H1 (cell line): ENCODE measurements at regions not wholly inside any gene's neighbourhood (a gene's known extent, or its start where the extent isn't known, plus 50 kb on each side); places are given as distances from the start of the nearest gene placed in this dataset.

Experiments used
- CTCF ChIA-PET: fragments of 300-600 bp; sonication (Branson Sonifier 250); formaldehyde crosslinking; loops from one replicate; lab custom pipeline; 2021; ENCODE audit not compliant: partially characterized antibody; lab: Charles Lee
- POLR2A ChIA-PET: fragments of 300-600 bp; sonication (Branson Sonifier 250); formaldehyde crosslinking; loops from one replicate; lab custom pipeline; 2021; ENCODE audit warnings: inconsistent platforms; ENCODE audit not compliant: partially characterized antibody; lab: Charles Lee
- DNase-seq, 2 experiments: peaks; one replicate each; pipeline versions ENCODE4 v3.0.0 to v3.0.0-alpha.2; 2010 to 2022; ENCODE audit warnings: low spot score in 2 of 2, low read depth in 1 of 2, mixed read lengths in 1 of 2
- FAIRE-seq: peaks from 2 replicates; lab custom pipeline; 2011; peaks lifted over from hg19 to GRCh38; lab: Jason Lieb, UNC
- H2AFZ ChIP-seq: 2 replicates; pipeline ENCODE4 v1.8.1; 2012; ENCODE audit warnings: low read length, inconsistent platforms
- H2AK5ac ChIP-seq: 2 replicates; pipeline ENCODE4 v1.6.1; 2013; ENCODE audit warnings: low read depth, low read length
- H2BK120ac ChIP-seq: replicated peaks from 2 replicates; pipeline ENCODE3; 2013; ENCODE audit warnings: low read depth, low read length, inconsistent platforms
- H2BK12ac ChIP-seq: 2 replicates; pipeline ENCODE4 v1.6.1; 2013; ENCODE audit warnings: low read depth, low read length
- H2BK15ac ChIP-seq: 2 replicates; pipeline ENCODE4 v1.6.1; 2013; ENCODE audit warnings: low read length
- H2BK20ac ChIP-seq: 2 replicates; pipeline ENCODE4 v1.6.1; 2013; ENCODE audit warnings: low read length
- H2BK5ac ChIP-seq: 2 replicates; pipeline ENCODE4 v1.6.1; 2013; ENCODE audit warnings: low read depth, low read length
- H3K14ac ChIP-seq: 2 replicates; pipeline ENCODE4 v1.6.1; 2013; ENCODE audit warnings: inconsistent platforms; ENCODE audit not compliant: insufficient read length
- H3K18ac ChIP-seq: 2 replicates; pipeline ENCODE4 v1.6.1; 2013; ENCODE audit warnings: low read length; ENCODE audit errors: extremely low read depth
- H3K23ac ChIP-seq: 2 replicates; pipeline ENCODE4 v1.6.1; 2013; ENCODE audit warnings: inconsistent platforms; ENCODE audit not compliant: insufficient read length
- H3K23me2 ChIP-seq: 2 replicates; pipeline ENCODE4 v1.6.1; 2013; ENCODE audit warnings: low read depth, low read length
- H3K27ac ChIP-seq: 2 replicates; pipeline ENCODE4 v1.6.1; 2011; ENCODE audit warnings: low read depth, low read length, inconsistent platforms
- H3K27me3 ChIP-seq, 4 experiments: replicated peaks in 1 of 4; 1 replicate in 1 of 4; 2 replicates in 3 of 4; pipeline versions ENCODE4 v1.6.1 to v1.8.1; 2011 to 2013; ENCODE audit warnings: low read length in 3 of 4, mild to moderate bottlenecking in 3 of 4, inconsistent platforms in 2 of 4, mixed read lengths in 2 of 4, moderate library complexity in 1 of 4; ENCODE audit not compliant: control insufficient read depth in 3 of 4, insufficient read depth in 3 of 4; ENCODE audit errors: extremely low read depth in 1 of 4
- H3K36me3 ChIP-seq, 4 experiments: 2 replicates each; pipeline versions ENCODE4 v1.6.1 to v1.8.1; 2011 to 2013; ENCODE audit warnings: mild to moderate bottlenecking in 4 of 4, low read length in 3 of 4, moderate library complexity in 2 of 4, control low read depth in 1 of 4, inconsistent platforms in 1 of 4; ENCODE audit not compliant: insufficient read depth in 4 of 4, control insufficient read depth in 2 of 4
- H3K4ac ChIP-seq: replicated peaks from 2 replicates; pipeline ENCODE3; 2013; ENCODE audit warnings: low read length, low read depth, mixed read lengths, inconsistent platforms; ENCODE audit not compliant: insufficient read length
- H3K4me1 ChIP-seq, 4 experiments: replicated peaks in 1 of 4; 1 replicate in 1 of 4; 2 replicates in 3 of 4; pipeline versions ENCODE4 v1.6.1 to v1.8.1; 2011 to 2013; ENCODE audit warnings: low read length in 3 of 4, inconsistent platforms in 2 of 4, mixed read lengths in 1 of 4; ENCODE audit not compliant: insufficient read depth in 4 of 4, control insufficient read depth in 3 of 4
- H3K4me2 ChIP-seq, 2 experiments: 2 replicates each; pipeline versions ENCODE4 v1.6.1 to v1.8.1; 2011 to 2013; ENCODE audit warnings: low read depth in 2 of 2, low read length in 2 of 2, control low read depth in 1 of 2, inconsistent platforms in 1 of 2, mild to moderate bottlenecking in 1 of 2; ENCODE audit not compliant: insufficient read depth in 1 of 2
- H3K4me3 ChIP-seq, 4 experiments: fragments of 200-600, 300-600 bp in 1 of 4; sonication (generic), shearing (Covaris generic), sonication (Bioruptor Twin) in 1 of 4; 2 replicates each; pipeline versions ENCODE4 v1.5.1 to v1.8.1; 2011 to 2016; ENCODE audit warnings: low read length in 4 of 4, low read depth in 3 of 4, control low read depth in 2 of 4, inconsistent platforms in 2 of 4, mild to moderate bottlenecking in 2 of 4, mixed read lengths in 1 of 4, moderate library complexity in 1 of 4; ENCODE audit not compliant: insufficient read depth in 2 of 4; ENCODE audit errors: extremely low read depth in 1 of 4
- H3K56ac ChIP-seq: replicated peaks from 2 replicates; pipeline ENCODE3; 2013; ENCODE audit warnings: low read depth, mild to moderate bottlenecking, mixed read lengths, low read length, inconsistent platforms; ENCODE audit not compliant: insufficient read length
- H3K79me1 ChIP-seq: 2 replicates; pipeline ENCODE4 v1.6.1; 2013; ENCODE audit warnings: low read depth, low read length, control low read depth
- H3K79me2 ChIP-seq, 2 experiments: 2 replicates each; pipeline versions ENCODE4 v1.6.1 to v1.8.1; 2012 to 2013; ENCODE audit warnings: low read length in 2 of 2, mild to moderate bottlenecking in 2 of 2, inconsistent platforms in 1 of 2; ENCODE audit not compliant: insufficient read depth in 2 of 2, control insufficient read depth in 1 of 2
- H3K9ac ChIP-seq, 4 experiments: replicated peaks in 1 of 4; 1 replicate in 1 of 4; 2 replicates in 3 of 4; pipeline versions ENCODE4 v1.6.1 to v1.8.1; 2011 to 2013; ENCODE audit warnings: low read depth in 3 of 4, low read length in 3 of 4, control low read depth in 2 of 4, mild to moderate bottlenecking in 2 of 4, moderate library complexity in 2 of 4, inconsistent platforms in 1 of 4; ENCODE audit errors: extremely low read depth in 1 of 4
- H3K9me3 ChIP-seq, 2 experiments: 2 replicates each; pipeline versions ENCODE4 v1.6.1 to v1.8.1; 2012 to 2013; ENCODE audit warnings: mild to moderate bottlenecking in 2 of 2, moderate library complexity in 2 of 2, control low read depth in 1 of 2, inconsistent platforms in 1 of 2, low read depth in 1 of 2, low read length in 1 of 2, mixed read lengths in 1 of 2; ENCODE audit not compliant: insufficient read depth in 2 of 2
- H4K20me1 ChIP-seq, 2 experiments: replicated peaks in 1 of 2; 2 replicates each; pipeline versions ENCODE3 to v1.8.1; 2011 to 2013; ENCODE audit warnings: inconsistent platforms in 2 of 2, low read length in 2 of 2, mild to moderate bottlenecking in 1 of 2; ENCODE audit not compliant: insufficient read depth in 2 of 2, control insufficient read depth in 1 of 2
- H4K5ac ChIP-seq: 2 replicates; pipeline ENCODE4 v1.6.1; 2013; ENCODE audit warnings: low read length, low read depth, mixed read lengths, inconsistent platforms; ENCODE audit not compliant: insufficient read length
- H4K8ac ChIP-seq: 2 replicates; pipeline ENCODE4 v1.8.0; 2013; ENCODE audit warnings: mild to moderate bottlenecking, moderate library complexity, low read length, inconsistent platforms; ENCODE audit not compliant: insufficient read depth; ENCODE audit errors: extremely low read depth
- H4K91ac ChIP-seq: replicated peaks from 2 replicates; pipeline ENCODE3; 2013; ENCODE audit warnings: low read length, mixed read lengths, inconsistent platforms; ENCODE audit not compliant: insufficient read length
- CBX8 ChIP-seq: fragments of 300-800, 300-1000 bp; sonication (generic); IDR thresholded peaks from 2 replicates; pipeline ENCODE4 v1.7.1; 2016; ENCODE audit warnings: low read depth, low read length, borderline replicate concordance
- EP300 ChIP-seq, 2 experiments: IDR thresholded peaks; 1 replicate in 1 of 2; 2 replicates in 1 of 2; pipeline ENCODE4 v1.6.1; 2011 to 2012; ENCODE audit warnings: low read depth in 2 of 2, low read length in 2 of 2, mild to moderate bottlenecking in 2 of 2, borderline replicate concordance in 1 of 2, inconsistent platforms in 1 of 2, moderate library complexity in 1 of 2
- FOSL1 ChIP-seq: IDR thresholded peaks from 2 replicates; pipeline ENCODE4 v1.6.1; 2011; ENCODE audit warnings: mild to moderate bottlenecking, low read depth, low read length, moderate library complexity; ENCODE audit not compliant: insufficient read depth
- KDM4A ChIP-seq: IDR thresholded peaks from one replicate; pipeline ENCODE4 v1.7.1; 2012; ENCODE audit warnings: low read depth, mild to moderate bottlenecking, moderate library complexity, low read length, inconsistent platforms; ENCODE audit not compliant: severe bottlenecking
- KDM5A ChIP-seq: fragments of 200-600 bp; IDR thresholded peaks from 2 replicates; pipeline ENCODE4 v1.7.1; 2012; ENCODE audit warnings: mild to moderate bottlenecking, low read length, inconsistent platforms, mixed read lengths
- MAFK ChIP-seq: IDR thresholded peaks from 2 replicates; pipeline ENCODE4 v1.6.1; 2012; ENCODE audit warnings: low read depth, mild to moderate bottlenecking, improper control_type of control experiment, low read length
- NRF1 ChIP-seq: IDR thresholded peaks from 2 replicates; pipeline ENCODE4 v1.6.1; 2011; ENCODE audit warnings: mild to moderate bottlenecking, low read depth, low read length, improper control_type of control experiment
- PHF8 ChIP-seq: fragments of 200-600 bp; sonication (generic); conservative IDR thresholded peaks from 2 replicates; pipeline ENCODE4 v1.7.1; 2012; ENCODE audit warnings: low read depth, mild to moderate bottlenecking, inconsistent platforms, low read length, moderate library complexity
- SP4 ChIP-seq: IDR thresholded peaks from 2 replicates; pipeline ENCODE4 v1.6.1; 2012; ENCODE audit warnings: low read length, inconsistent platforms
- SRF ChIP-seq: IDR thresholded peaks from 2 replicates; pipeline ENCODE4 v1.6.1; 2011; ENCODE audit warnings: mild to moderate bottlenecking, low read depth, low read length, moderate library complexity
- SUZ12 ChIP-seq: fragments of 200-600 bp; sonication (generic); IDR thresholded peaks from 2 replicates; pipeline ENCODE4 v1.6.1; 2012; ENCODE audit warnings: mild to moderate bottlenecking, inconsistent platforms, low read length, moderate library complexity, mixed read lengths
- TAF1 ChIP-seq: IDR thresholded peaks from 2 replicates; pipeline ENCODE4 v1.6.1; 2011; ENCODE audit warnings: mild to moderate bottlenecking, low read depth, low read length
- WGBS, 2 experiments: shearing (Covaris generic) in 1 of 2; methylation state at CpG; one replicate each; pipeline versions ENCODE4 v1.1.6 to v1.1.7; 2013 to 2015; ENCODE audit warnings: low lambda C conversion rate in 2 of 2, mixed read lengths in 2 of 2, inconsistent platforms in 1 of 2, low coverage in 1 of 2, missing lambda C conversion rate in 1 of 2; ENCODE audit not compliant: insufficient replicate concordance in 2 of 2, insufficient coverage in 1 of 2, insufficient read length in 1 of 2; ENCODE audit errors: extremely low coverage in 1 of 2, missing lambda C conversion rate in 1 of 2; 5-methylcytosine and 5-hydroxymethylcytosine counted together
- TF ChIP-seq, protein P1 (sequence below): IDR thresholded peaks from 2 replicates; pipeline ENCODE4 v1.6.1; 2011; ENCODE audit warnings: low read depth, mild to moderate bottlenecking, low read length; ENCODE audit not compliant: insufficient read depth

- POLR2A ChIA-PET, result no interaction called here
- FAIRE-seq, result no peak
Observed at GRCh38 chr6:74182992-74183391, 487.0 kb downstream of the CD109 start.

More at GRCh38 chr6:74182992-74183391, 487.0 kb downstream of the CD109 start:
- Histone ChIP-seq H3K27ac (no peak overlapping the region), H2BK120ac (no peak overlapping the region), H3K9me3 (no peaks in the 10 kb centered on the region), H4K91ac (no peak overlapping the region), H4K20me1 (no peaks in the 10 kb centered on the region), H4K8ac (no peak overlapping the region), H3K14ac (no peak overlapping the region), H2AFZ (no peak overlapping the region), H3K23ac (no peak overlapping the region), H3K23me2 (no peaks in the 10 kb centered on the region), H3K18ac (no peak overlapping the region), H3K27me3 (no peaks in the 10 kb centered on the region), H2BK12ac (no peak overlapping the region), H3K4me2 (no peak overlapping the region), H3K36me3 (no peaks in the 10 kb centered on the region), H3K79me2 (no peaks in the 10 kb centered on the region), H2BK5ac (no peak overlapping the region), H3K9ac (no peak overlapping the region), H3K4me3 (no peak overlapping the region), H2BK15ac (no peak overlapping the region), H3K4ac (no peak overlapping the region), H3K56ac (no peak overlapping the region), H3K79me1 (no peaks in the 10 kb centered on the region), H2AK5ac (no peak overlapping the region), H3K4me1 (no peaks in the 10 kb centered on the region), H2BK20ac (no peak overlapping the region), H4K5ac (no peak overlapping the region)
- TF ChIP-seq CBX8, result no peak
- no peak for TF ChIP-seq KDM5A
- TF ChIP-seq PHF8, result no peak
- TF ChIP-seq, protein P1, sequence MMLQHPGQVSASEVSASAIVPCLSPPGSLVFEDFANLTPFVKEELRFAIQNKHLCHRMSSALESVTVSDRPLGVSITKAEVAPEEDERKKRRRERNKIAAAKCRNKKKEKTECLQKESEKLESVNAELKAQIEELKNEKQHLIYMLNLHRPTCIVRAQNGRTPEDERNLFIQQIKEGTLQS, result no peak
- no peak for TF ChIP-seq SUZ12
- TF ChIP-seq NRF1, result no peak
- no peak for TF ChIP-seq MAFK
- TF ChIP-seq KDM4A, result no peak
- no peak for TF ChIP-seq SP4
- TF ChIP-seq TAF1, result no peak
- TF ChIP-seq FOSL1, result no peak
- no peak for TF ChIP-seq EP300 (IDR thresholded peaks at IDR 0.05; ENCODE audit: borderline replicate concordance in 1 of 2, low read depth in 2 of 2, low read length in 2 of 2)
- no peak for TF ChIP-seq SRF
- DNase-seq, result no peak
- CTCF ChIA-PET, result interaction anchor here (0.5 to 1.7 kb wide), 5 partner anchors 12 to 1336 kb away, joined by 3 to 4 read pairs (median 3); no protein-coding TSS in a partner anchor
- WGBS, 2 experiments, result 84% methylated on average over 5 of the region's 5 CpGs; no CpG with 5 or more reads in 1 of the 2 experiments
